ENCODE measurements at regions not wholly inside any gene's neighbourhood (a gene's known extent, or its start where the extent isn't known, plus 50 kb on each side); places are given as distances from the start of the nearest gene placed in this dataset.

DNA sequence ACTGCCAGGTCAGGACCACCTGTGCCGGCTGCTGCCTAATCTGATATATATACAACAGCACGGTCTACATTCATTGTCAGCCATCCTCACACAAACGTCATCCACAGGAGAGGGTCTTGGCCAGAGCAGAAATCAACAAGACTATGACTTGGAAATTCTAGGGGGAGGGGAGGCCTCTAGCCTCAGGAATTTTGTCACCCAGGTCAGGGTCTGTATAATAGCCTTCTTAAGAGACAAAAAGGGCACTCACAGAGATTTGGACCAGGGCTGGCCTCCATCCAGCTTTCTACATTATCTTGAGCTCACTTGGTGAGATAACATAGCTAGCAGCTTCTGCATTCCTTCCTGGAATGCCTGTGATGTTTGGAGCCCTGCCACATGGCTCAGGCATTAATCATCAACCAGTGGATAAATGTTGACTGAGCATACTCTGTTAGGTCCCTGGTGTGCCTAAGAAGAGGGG is 50.4 kb upstream of the CTIF start:
- DNase-seq (ENCODE audit: low spot score), result no peak

DNA sequence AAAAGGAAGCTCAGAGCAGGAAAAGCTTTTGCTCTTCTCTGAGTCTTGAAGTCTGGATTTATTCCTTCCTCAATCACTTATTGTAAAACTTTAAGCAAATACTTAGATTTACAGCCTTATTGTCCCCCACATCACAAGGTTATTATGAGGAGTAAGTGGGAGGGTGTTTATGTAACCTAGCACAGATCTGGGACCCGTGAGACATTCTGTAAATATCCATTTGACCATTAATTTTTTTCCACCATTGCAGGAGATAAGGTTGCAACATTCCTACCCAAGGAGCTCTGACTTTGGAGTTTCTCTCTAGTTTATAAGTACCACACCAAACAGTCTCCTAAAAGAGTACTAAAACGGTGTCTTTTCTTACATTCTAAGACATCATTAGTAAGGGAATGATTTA is 52.1 kb upstream of the CTIF start:
- no peak for DNase-seq (ENCODE audit: low spot score)

DNA sequence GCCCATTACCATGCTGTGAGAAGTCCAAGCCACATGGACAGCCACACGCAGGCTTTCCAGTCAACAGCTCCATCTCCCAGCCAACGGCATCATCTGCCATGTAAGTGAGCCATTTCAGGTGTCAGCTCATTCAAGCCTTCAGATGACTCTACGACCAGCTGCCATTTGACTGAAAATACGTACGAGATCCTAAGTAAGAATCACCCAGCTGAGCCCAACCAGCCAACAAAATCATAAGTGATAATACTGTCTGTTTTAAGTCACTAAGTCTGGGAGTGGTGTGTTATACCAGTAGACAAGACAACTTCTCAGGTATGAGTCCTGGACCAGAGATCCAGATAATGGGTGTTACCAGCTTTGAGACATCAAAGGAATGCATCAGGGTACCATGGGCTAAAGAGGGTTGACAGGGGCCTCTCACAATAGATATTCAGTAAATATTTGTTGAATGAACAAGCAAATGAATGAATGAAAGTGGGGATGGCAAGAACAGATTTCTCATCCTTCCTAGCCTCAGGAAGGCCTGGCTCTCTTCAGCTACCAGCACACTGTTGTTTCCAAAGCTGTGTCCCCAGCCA is 52.9 kb upstream of the CTIF start:
- DNase-seq (ENCODE audit: low spot score), result no peak

DNA sequence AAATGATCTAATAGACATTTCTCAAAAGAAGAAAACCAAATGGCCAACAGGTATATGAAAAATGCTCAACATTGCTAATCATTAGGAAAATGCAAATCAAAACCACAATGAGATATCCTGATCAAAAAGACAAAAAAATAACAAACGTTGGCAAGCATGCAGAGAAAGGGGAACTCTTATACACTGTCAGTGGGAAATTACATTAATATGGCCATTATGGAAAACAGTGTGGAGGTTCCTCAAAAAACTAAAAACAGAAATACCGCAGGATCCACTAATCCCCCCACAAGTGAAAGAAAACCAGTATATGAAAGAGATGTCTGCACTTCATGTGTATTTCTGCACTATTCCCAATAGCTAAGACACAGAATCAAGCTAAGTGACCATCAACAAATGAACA is 57.7 kb upstream of the CTIF start:
- DNase-seq (ENCODE audit: low spot score), result no peak

DNA sequence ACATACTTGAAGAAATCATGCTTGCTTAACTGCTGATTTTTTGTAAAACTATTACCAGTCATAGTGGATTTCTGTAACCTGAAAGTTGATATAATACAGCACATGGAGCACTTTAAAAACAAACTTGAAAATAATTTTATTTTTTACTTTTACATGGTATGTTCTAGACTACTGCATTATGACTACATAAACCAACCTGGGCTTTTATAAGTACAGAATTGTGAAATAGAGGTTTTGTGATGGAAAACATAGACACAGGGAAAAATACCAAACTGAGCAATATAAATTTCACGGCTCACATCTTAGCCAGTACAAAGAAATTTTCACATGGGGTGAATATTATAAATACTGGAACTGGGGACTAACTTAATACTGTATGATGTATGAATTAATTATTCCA is 59.3 kb upstream of the CTIF start:
- DNase-seq (ENCODE audit: low spot score), result no peak

DNA sequence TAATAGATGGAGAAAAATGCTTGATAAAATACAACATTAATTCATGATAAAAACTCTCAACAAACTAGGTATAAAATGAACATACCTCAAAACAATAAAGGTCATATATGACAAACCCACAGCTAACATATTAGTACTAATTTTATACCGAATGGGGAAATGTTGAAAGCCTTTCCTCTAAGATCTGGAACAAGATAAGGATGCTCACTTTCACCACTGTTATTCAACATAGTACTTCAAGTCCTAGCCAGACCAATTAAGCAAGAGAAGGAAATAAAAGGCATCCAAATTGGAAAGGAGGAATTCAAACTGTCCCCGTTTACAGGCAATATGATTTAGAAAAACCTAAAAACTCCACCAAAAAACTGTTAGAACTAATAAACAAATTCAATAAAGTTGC is 61.5 kb upstream of the CTIF start:
- no peak for DNase-seq (ENCODE audit: low spot score)

DNA sequence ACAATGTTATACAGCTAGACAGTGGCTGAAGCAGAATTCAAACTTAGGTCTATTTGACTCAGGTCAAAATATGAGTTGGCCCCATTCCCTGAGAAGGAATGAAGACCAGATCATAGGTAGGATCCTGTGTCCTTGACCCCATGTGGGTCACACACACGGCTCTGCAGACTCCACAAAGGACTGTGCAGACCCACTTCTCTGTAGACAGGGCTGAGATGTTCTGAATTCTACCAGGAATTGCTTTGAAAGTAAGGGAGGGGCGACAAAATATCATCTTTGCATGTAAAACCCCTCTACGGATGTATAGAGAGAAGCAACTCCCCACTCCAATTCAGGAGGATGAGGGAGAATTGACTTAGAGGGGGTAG is 62.3 kb upstream of the CTIF start:
- DNase-seq (ENCODE audit: low spot score), result no peak

DNA sequence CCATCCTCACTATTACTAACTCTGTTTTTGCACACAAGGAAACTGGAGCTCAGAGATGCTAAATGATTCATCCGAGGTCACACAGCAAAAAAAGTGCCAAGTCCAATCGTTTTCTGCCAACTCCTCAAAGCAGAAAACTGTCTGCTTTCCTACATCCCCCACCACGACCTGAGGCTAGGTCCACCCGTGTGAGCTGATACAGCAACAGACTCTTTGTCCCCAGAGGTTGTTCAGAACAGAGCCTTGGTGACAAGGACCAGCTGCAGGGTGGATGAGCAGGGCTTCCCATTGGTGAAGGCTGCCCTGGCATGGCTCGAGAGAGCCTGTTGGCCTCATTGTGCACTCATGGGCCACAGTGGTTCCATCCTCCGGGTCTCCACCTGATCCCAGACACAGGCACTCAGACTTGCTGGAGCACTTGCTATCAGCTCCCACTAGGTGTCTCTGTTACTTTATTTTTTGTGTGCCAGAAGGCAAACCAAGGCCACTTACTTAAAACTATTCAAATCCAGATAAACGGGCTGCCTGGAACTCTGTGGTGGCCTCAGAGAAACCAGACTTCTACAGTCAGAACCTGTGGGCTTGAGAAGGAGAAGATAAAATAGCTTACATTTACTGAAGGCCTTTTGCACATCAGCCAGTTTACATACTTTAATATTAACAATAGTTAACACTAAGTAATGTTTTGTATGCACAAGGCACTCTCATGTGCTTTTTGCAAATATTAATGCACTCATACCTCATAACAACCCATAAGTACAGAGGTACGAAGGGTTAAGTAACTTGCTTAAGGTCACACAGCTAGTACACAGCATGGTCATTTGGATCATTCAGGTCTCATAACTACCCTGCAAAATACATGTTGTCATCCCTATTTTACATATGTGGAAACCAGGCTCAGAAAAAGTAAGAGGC is 62.9 kb upstream of the CTIF start:
- peak; percentile 69 for DNase-seq (ENCODE audit: low spot score)

DNA sequence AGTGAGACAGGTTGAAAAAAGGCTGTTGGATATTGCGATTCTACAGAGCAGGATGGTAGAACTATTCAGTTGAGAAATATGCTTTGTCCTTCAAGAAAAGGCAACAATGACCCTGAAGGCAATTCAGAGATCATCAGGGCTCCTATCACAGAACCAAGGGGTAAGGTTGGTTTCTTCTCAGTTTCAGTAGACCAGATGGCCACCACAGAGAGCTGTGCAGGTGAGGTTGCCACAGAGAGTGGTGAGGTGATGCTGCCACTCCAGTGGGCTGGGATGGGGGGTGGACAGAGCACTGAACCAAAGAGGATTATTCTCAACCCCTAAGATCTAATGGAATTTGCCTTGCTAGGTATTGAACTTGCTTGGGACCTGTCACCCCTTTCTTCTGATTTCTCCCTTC is 64.6 kb upstream of the ZBTB7C start:
- no peak for DNase-seq (ENCODE audit: low spot score)

DNA sequence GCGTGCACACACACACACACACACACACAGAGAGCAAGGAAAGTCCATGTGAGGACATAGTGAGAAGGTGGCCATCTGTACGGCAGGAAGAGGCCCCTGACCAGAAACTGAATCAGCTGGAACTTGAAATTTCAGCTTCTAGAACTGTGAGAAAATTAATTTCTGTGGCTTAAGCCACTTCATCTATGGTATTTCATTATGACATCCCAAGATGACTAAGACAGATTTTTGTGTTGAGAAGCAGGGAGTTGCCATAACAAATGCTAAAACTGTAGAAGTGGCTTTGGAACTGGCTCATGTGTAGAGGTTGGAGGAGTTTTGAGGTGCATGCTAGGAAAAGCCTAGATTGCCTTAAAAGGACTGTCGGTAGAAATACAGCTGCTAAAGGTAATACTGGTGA is 63.4 kb upstream of the ZBTB7C start:
- DNase-seq (ENCODE audit: low spot score), result no peak

DNA sequence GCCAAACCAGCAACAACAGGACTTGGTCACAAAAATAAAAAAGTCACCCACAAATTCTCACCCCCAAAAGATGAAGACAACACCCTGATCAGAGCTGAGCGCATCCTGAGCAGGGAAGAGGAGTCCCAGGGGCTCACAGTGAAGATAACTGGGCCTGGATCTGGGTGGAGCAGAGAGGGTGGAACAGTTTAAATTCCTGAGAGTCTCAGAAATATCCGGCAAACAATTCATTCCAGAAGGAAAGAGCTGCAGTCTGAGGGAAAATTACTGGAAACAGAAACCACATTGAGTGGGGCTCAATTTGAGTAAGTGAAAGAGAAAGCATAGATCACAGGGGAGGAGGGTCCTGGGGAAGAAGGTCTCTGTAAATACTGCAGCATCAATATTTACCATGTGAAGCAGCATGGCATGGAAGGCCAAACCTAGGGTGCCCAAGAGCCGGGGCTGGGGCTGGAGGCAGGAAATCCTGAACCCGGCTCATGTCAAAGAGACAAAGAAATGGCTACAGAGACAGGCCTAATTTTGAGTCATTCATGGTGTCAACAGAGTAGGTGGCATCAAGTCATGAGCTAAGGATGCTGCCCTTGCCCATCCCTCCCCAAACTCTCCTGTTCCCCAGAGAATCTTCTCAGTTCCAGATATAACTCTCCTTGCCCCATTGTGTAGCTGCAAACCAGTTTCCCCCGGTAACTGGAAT is 61.4 kb upstream of the ZBTB7C start:
- DNase-seq (ENCODE audit: low spot score), result no peak

DNA sequence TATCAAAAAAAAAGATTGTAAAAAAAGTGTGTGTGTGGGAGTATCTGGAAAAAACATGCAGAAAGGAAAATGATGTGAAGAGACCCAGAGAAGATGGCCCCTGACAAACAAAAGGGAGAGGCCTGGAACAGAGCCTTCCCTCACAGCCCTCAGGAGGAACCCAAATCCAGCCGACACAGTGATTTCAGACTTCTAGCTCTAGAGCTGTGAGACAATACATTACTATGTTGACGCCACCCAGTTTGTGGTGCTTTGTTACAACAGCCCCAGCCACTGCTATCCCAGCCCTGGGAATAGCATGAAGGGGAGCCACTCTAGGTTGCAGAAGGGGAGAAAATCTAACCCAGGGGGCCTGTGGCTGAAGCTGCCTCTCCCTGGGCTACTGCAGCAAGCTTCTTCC is 59.0 kb upstream of the ZBTB7C start:
- DNase-seq (ENCODE audit: low spot score), result no peak

DNA sequence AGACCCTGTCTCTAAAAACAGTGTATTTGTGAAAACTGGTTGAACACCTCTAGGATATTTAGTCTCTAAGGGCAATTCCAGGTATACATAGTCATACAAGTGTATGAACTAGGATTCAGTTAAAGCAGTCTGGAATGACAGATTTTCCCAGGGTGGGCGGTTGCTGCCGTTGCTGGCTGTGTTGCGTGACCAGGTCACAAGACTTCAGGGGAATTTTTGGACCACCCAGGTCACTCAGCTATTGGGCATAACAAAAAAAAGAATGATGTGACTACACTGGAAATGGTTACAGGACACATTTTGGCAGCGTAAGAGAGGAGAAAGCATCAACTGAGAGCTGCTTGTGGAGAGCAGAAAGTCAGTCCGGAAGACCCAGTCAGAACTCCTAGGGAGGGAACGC is 58.0 kb upstream of the ZBTB7C start:
- DNase-seq (ENCODE audit: low spot score), result no peak

DNA sequence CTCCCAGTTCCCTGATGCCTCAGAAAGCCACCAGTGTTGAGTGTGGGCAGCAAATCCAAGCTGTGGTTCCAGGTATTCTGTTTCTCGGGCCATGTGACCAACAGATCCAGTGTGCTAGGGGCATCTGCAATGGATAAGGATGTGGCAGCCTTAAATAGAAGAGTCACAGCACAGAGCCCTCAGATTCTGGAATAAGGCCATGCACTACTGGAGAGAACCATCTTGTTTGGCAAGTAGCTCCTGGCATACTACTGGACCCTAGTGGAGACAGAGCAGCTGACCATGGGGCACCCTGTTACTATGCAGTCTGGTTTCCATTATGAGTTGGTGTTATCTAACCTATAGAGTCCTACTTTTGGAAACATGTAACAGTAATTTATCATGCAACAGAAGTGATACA is 53.3 kb upstream of the ZBTB7C start:
- DNase-seq (ENCODE audit: low spot score), result no peak

DNA sequence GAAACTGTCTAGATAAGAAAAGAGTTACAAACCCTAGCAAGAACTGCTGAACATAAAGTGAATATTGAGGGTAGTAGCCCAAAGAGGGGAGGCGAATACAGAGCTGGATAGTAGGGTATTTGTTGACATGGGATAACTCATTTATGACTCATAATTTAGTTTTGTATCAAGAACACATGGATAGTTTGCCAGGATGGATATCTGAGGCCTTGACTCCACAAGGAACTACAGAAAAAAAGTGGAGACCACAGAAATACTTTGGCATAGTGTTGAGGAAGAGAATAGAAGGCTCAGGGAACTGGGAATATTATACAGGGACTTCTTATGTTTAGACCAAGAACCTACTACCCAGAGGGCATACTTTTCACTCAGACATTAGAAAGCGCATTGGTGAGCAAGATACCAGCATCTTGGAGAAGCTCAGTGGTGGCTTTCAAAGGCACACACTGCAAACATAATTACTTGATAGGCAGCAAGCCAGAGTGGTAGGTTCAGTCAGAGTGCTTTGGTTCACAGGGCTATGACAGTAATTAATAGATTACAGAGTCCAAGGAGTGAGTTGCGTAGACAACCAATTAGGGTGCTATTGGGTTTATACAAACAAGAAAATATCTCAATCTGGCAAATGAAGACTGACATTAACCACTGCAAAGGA is 51.9 kb upstream of the ZBTB7C start:
- DNase-seq (ENCODE audit: low spot score), result no peak

DNA sequence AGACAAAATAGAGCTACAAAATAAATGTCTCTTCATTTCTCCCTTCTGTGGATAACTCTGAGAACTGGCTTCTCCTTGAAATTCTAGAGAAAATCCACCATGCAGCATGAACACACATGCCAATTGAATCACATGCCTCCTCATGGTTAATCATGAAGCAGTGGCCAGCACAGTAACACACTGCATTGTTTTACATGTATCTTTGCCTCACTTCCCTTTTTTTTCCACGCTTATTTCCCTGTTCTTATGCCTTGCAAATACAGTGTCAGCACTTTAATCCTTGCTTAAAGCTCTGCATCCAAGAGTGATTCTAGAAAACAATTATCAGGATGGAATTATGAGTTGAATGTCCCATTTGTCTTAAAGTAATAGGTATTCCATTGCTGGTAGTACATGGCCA is 50.3 kb upstream of the ZBTB7C start:
- no peak for DNase-seq (ENCODE audit: low spot score)

DNA sequence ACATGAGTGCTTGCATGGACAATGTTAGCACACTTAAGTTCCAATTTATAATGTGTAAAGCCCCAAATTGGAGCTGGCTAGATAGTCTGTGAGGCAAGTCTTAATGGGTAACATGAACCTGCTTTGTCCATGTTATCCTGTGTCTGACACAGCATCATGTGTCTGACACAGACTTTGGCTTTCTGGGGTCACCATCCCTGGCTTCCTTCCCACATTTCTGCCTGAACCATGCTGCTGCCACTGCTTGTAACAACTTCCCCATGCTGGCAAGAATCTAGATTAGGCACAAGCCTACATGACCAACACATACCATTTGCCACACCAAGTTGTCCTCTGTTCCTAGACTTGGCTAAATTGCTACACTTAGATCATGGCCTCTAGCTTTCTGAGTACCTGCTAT is 49.8 kb upstream of the ZBTB7C start:
- DNase-seq (ENCODE audit: low spot score), result no peak

Small RNAs in the stretch of these regions (small RNA-seq; reads per million reads assigned to genes)
- gene AC024288.1 (0 reads per million in 2 experiments), gene RNA5SP456 (0 reads per million in 2 experiments)
